ENCODE measurements at regions not wholly inside any gene's neighbourhood (a gene's known extent, or its start where the extent isn't known, plus 50 kb on each side); places are given as distances from the start of the nearest gene placed in this dataset.

DNA sequence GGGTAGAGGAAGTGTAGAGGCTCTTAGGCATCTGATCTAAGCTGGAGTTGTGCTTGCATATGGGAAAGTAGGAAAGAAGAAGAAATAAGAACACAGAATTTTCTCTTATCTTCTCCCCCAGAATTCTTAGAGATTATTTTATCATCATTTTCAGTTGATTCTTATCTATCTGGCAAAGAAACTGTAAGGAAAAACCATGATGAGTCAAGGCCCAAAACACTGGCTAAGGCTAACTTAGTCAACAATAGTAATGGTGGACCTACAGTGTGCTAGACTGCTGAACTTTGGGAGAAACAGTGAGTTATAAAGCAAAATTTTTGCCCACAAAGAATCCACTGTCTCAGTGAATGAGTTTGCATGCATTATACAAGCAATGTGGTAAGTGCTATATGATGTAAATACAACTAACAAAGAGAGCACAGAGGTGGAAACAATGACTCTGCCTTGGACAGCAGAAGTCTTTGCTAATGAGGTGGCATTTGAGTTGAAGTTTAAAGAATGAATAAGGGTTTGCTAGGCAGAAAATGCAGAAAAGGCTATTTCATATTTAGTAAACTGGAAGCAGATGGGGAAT is 344.5 kb upstream of the PLET1 start:
- no peak overlapping the region for H3K4me2 ChIP-seq (ENCODE audit: low read depth, low read length)
- no peak overlapping the region for H3K4me3 ChIP-seq (replicated peaks in 1 of 3; ENCODE audit: insufficient read depth in 1 of 3, low read depth in 2 of 3, low read length in 3 of 3)
- H3K79me2 ChIP-seq (ENCODE audit: insufficient read depth, low read length) = no peaks in the 10 kb centered on the region
- BruUV-seq (replicated peaks) = no TSS peak
- TF ChIP-seq ZNF331 (CRISPR knock-in tag; IDR thresholded peaks at IDR 0.05) (no peak), ARNTL (CRISPR knock-in tag; IDR thresholded peaks at IDR 0.05) (no peak), XRCC5 (optimal IDR thresholded peaks at IDR 0.05; ENCODE audit: low read length) (no peak), FOXA1 (IDR thresholded peaks at IDR 0.05) (no peak), FOXA1 (CRISPR knock-in tag; IDR thresholded peaks at IDR 0.05) (no peak), TCF7 (IDR thresholded peaks at IDR 0.05; ENCODE audit: low read depth) (no peak), HIVEP1 (CRISPR knock-in tag; IDR thresholded peaks at IDR 0.05) (no peak), SRSF9 (IDR thresholded peaks at IDR 0.05; ENCODE audit: borderline replicate concordance, insufficient read depth, low read depth, low read length, poor library complexity, severe bottlenecking) (no peak), SMAD1 (CRISPR knock-in tag; IDR thresholded peaks at IDR 0.05; ENCODE audit: borderline replicate concordance, low read depth) (no peak), EZH2 (conservative IDR thresholded peaks at IDR 0.05; ENCODE audit: low read depth, low read length) (no peak), SP2 (CRISPR knock-in tag; IDR thresholded peaks at IDR 0.05) (no peak), POLR2AphosphoS2 (IDR thresholded peaks at IDR 0.05; ENCODE audit: low read depth, low read length) (no peak), MXI1 (IDR thresholded peaks at IDR 0.05; ENCODE audit: borderline replicate concordance, low read depth, low read length) (no peak), ISX (CRISPR knock-in tag; conservative IDR thresholded peaks at IDR 0.05) (no peak), ZBTB7B (CRISPR knock-in tag; IDR thresholded peaks at IDR 0.05) (no peak)
- TF ChIP-seq, protein P1, sequence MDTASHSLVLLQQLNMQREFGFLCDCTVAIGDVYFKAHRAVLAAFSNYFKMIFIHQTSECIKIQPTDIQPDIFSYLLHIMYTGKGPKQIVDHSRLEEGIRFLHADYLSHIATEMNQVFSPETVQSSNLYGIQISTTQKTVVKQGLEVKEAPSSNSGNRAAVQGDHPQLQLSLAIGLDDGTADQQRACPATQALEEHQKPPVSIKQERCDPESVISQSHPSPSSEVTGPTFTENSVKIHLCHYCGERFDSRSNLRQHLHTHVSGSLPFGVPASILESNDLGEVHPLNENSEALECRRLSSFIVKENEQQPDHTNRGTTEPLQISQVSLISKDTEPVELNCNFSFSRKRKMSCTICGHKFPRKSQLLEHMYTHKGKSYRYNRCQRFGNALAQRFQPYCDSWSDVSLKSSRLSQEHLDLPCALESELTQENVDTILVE (CRISPR knock-in tag; IDR thresholded peaks at IDR 0.05) = no peak
- TF ChIP-seq, protein P2, sequence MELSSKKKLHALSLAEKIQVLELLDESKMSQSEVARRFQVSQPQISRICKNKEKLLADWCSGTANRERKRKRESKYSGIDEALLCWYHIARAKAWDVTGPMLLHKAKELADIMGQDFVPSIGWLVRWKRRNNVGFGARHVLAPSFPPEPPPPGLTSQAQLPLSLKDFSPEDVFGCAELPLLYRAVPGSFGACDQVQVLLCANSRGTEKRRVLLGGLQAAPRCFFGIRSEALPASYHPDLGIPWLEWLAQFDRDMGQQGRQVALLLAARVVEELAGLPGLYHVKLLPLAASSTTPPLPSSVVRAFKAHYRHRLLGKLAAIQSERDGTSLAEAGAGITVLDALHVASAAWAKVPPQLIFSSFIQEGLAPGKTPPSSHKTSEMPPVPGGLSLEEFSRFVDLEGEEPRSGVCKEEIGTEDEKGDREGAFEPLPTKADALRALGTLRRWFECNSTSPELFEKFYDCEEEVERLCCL (CRISPR knock-in tag; IDR thresholded peaks at IDR 0.05; ENCODE audit: borderline replicate concordance) = no peak
- ATAC-seq = no peak
- H3K27ac ChIP-seq (ENCODE audit: extremely low read length, insufficient read depth, low read length) = no peak overlapping the region
- no peaks in the 10 kb centered on the region for H4K20me1 ChIP-seq (ENCODE audit: insufficient read depth, low read length)
- peaks cover 0 to 3% of the 10 kb centered on the region in 2 experiments; a peak in 1 of 5 replicates for H3K27me3 ChIP-seq (ENCODE audit: control insufficient read depth in 1 of 2, insufficient read depth in 2 of 2, low read length in 2 of 2)
- H3K36me3 ChIP-seq (replicated peaks in 1 of 2; ENCODE audit: control insufficient read depth in 1 of 2, insufficient read depth in 2 of 2, low read length in 2 of 2) = no peaks in the 10 kb centered on the region
- H2AFZ ChIP-seq (ENCODE audit: low read length) = no peak overlapping the region
- intact Hi-C loops (cut with micrococcal nuclease; ENCODE audit: unreplicated experiment) (no loop called here), in situ Hi-C loops (cut with HindIII; ENCODE audit: extremely low pct_ligation_motif_present, low pct_unique_long_range_greater_than_20kb) (no loop called here)
- no peak for DNase-seq (ENCODE audit: low spot score)
- H3K9me3 ChIP-seq (ENCODE audit: low read length) = no peaks in the 10 kb centered on the region
- POLR2A ChIA-PET = no interaction called here
- H3K4me1 ChIP-seq (ENCODE audit: insufficient read depth, low read length) = no peaks in the 10 kb centered on the region
- CTCF ChIA-PET (ENCODE audit: low intra/inter-chr PET ratio, low total read pairs) = no interaction called here
- H3K9ac ChIP-seq (ENCODE audit: insufficient read depth, low read depth, low read length) = no peak overlapping the region
- no peak for FAIRE-seq

Data from HepG2 (cell line).